Stimulated activated memory B cell treated with anti-CD40 and anti-IgM and Interleukin-4, amounts not matched to agents 10 μg/mL and 1 μg/mL and 100 μg/mL, for 72 hours (primary cell): ENCODE measurements at regions not wholly inside any gene's neighbourhood (a gene's known extent, or its start where the extent isn't known, plus 50 kb on each side); places are given as distances from the start of the nearest gene placed in this dataset.

Experiments used
- ATAC-seq: fragments of 150-1000 bp; cut with Tn5 transposase; 2 replicates; pipeline ENCODE4 v1.10.0; 2021
- H3K27ac Mint-ChIP-seq: one replicate; pipeline ENCODE4 v1.8.0; 2022; ENCODE audit warnings: mild to moderate bottlenecking, mixed read lengths
- H3K27me3 Mint-ChIP-seq: one replicate; pipeline ENCODE4 v1.8.0; 2022; ENCODE audit warnings: mixed read lengths
- H3K36me3 Mint-ChIP-seq: one replicate; pipeline ENCODE4 v1.8.0; 2022; ENCODE audit warnings: mixed read lengths
- H3K4me1 Mint-ChIP-seq: one replicate; pipeline ENCODE4 v1.8.0; 2022; ENCODE audit warnings: mixed read lengths
- H3K4me3 Mint-ChIP-seq: one replicate; pipeline ENCODE4 v1.8.0; 2022; ENCODE audit warnings: mild to moderate bottlenecking, moderate library complexity, mixed read lengths
- H3K9me3 Mint-ChIP-seq: one replicate; pipeline ENCODE4 v1.8.0; 2022; ENCODE audit warnings: mixed read lengths

DNA sequence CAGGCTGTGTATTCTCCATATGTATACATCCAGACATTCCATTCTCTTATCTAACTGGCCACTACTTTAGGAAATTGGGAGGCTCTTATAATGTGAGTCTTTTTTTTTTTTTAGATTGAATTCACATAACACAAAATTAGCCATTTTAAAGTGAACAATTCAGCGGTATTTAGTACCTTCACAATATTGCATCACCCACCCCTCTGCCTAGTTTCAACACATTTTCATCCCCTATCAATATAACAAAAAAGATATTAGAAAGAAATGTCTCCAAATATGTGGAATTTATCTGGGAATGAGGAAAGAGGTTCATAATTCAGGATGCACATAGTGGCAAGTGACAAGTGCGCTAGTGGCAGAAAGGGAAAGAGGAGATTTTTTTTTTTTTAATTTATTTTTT, 228.5 kb downstream of the ICE1 start:
- Mint-ChIP-seq H3K4me1 (peaks cover 13% of the 10 kb centered on the region), H3K4me3 (no peak overlapping the region), H3K9me3 (no peaks in the 10 kb centered on the region), H3K27ac (no peak overlapping the region), H3K36me3 (no peaks in the 10 kb centered on the region), H3K27me3 (peaks cover 6% of the 10 kb centered on the region)
- no peak for ATAC-seq

DNA sequence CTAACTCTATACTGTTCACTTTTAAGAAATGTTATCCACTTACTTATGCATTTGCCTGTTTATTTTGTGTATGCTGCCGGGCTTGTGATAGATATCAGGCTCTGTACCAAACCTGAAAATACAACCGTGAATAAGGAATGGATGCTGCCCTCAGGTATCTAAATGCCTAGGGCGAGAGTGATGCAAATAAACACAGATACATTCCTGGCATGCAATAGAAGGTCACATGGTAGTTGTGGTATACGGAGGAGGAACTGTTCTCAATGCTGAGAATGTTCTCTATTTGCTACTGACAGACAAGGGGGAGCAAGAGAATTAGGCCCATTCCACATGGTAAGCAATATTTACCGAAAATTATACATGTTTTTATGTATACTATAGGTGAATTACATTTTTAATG, 227.8 kb downstream of the ICE1 start:
- Mint-ChIP-seq H3K9me3 (no peaks in the 10 kb centered on the region), H3K4me1 (peaks cover 11% of the 10 kb centered on the region), H3K27ac (no peak overlapping the region), H3K36me3 (no peaks in the 10 kb centered on the region), H3K4me3 (no peak overlapping the region), H3K27me3 (no peaks in the 10 kb centered on the region)
- peak; percentile 45 for ATAC-seq

DNA sequence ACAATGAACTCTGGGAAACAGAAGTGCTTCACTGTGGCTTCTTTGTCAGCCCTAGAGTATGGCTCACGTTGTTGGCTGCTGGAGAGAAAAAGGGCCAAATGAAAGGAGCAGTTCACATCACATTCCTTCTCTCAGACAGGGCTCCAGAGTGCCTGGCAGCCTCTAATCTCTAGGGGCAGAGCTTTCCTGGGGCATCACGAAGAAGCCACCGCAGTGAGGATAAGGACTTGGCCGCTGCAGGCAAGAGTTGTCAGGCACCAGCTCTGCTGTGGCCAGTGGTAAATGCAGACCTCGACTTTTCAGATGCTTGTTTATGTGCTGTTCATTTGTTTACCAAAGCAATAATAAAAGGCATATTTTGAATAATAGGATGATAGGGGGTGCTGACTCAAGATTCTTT, 227.2 kb downstream of the ICE1 start:
- no peak overlapping the region for H3K27ac Mint-ChIP-seq
- H3K9me3 Mint-ChIP-seq: no peaks in the 10 kb centered on the region
- no peak for ATAC-seq
- no peaks in the 10 kb centered on the region for H3K27me3 Mint-ChIP-seq
- peaks cover 11% of the 10 kb centered on the region for H3K4me1 Mint-ChIP-seq
- no peaks in the 10 kb centered on the region for H3K36me3 Mint-ChIP-seq
- no peak overlapping the region for H3K4me3 Mint-ChIP-seq

DNA sequence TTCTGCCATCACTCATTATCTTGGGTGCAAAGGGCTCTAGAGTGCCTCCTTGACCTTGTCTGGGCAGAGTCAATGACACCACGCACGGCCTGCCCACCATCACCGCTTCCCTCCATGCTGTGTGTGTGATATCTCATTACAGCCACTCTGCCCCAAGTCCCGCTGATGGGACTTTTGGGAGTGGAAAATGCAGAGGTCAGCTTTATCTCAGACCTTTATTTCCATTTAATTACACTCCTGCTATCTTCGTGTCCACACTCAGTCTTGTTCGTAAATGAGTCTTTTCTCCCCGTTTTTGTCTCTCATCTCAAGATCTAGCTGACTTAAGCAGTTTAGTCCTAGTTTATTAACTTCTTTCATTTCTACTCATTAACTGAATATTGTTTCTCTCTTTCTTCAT, 226.2 kb downstream of the ICE1 start:
- no peak for ATAC-seq
- no peaks in the 10 kb centered on the region for H3K36me3 Mint-ChIP-seq
- H3K27me3 Mint-ChIP-seq: no peaks in the 10 kb centered on the region
- H3K27ac Mint-ChIP-seq: no peak overlapping the region
- no peaks in the 10 kb centered on the region for H3K9me3 Mint-ChIP-seq
- H3K4me1 Mint-ChIP-seq: peaks cover 11% of the 10 kb centered on the region
- no peak overlapping the region for H3K4me3 Mint-ChIP-seq

DNA sequence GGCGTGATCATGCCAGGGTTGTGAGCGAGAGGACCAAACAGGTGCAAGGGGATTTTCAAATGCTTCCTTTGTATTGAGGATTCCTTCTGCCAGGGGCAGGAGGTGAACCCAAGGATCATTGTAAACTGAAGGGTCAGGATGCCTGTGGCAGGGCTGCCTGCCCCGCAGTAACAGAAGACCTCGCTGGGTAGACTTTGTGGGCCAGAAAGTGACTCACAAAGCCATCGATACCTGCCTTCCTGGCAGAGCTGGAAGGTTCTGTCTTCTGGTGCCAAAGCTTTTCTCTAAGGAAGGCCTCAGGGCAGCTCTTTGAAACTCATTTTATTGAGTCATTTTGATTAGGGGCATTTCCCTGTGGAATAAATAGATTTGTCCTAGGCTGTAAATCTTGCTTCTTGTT, 223.4 kb downstream of the ICE1 start:
- Mint-ChIP-seq H3K9me3 (no peaks in the 10 kb centered on the region), H3K27ac (no peak overlapping the region), H3K4me1 (peaks cover 10% of the 10 kb centered on the region), H3K4me3 (no peak overlapping the region), H3K27me3 (peaks cover 9% of the 10 kb centered on the region), H3K36me3 (no peaks in the 10 kb centered on the region)
- no peak for ATAC-seq

DNA sequence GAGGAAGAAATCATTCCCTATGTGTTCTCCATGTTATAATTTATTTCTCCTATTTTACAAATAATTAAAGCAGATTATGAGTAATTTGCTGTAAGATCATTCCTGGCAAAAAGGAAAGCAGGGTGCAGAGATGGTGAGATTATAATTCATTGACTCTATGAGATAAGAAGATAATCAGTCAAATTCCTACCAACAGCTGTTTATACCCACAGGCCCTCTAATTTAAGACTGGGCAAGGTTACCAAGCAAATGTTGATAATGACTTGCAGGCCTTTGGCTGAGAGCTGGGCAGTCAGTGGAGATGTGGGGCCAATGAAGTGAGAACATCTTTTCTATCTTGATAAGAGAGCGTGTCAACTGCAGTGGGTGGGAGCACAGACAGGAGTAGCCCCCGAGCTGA, 222.7 kb downstream of the ICE1 start:
- Mint-ChIP-seq H3K9me3 (no peaks in the 10 kb centered on the region), H3K27ac (no peak overlapping the region), H3K27me3 (peaks cover 9% of the 10 kb centered on the region), H3K36me3 (no peaks in the 10 kb centered on the region), H3K4me3 (no peak overlapping the region), H3K4me1 (peaks cover 7% of the 10 kb centered on the region)
- no peak for ATAC-seq

DNA sequence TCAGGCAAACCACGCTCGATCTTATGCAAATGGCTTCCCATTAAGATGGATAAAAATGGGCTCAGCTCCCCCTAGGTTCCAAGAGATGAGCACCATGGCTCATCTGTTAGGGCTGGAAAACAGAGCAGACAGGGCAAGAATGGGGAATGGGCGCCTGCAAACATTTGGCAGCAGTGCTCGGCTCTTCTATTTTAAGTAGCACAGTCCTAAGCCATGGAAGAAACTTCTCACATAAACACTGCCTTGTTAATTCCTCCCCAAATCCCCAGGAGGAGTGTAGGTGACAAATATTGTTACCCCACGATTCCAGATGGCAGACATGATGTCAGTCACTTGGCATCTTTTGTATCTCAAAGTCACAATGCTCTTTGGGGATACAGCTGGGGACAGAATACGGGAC, 221.8 kb downstream of the ICE1 start:
- H3K4me1 Mint-ChIP-seq: peaks cover 7% of the 10 kb centered on the region
- no peak for ATAC-seq
- H3K9me3 Mint-ChIP-seq: no peaks in the 10 kb centered on the region
- no peak overlapping the region for H3K27ac Mint-ChIP-seq
- H3K27me3 Mint-ChIP-seq: peaks cover 9% of the 10 kb centered on the region
- H3K4me3 Mint-ChIP-seq: no peak overlapping the region
- no peaks in the 10 kb centered on the region for H3K36me3 Mint-ChIP-seq

DNA sequence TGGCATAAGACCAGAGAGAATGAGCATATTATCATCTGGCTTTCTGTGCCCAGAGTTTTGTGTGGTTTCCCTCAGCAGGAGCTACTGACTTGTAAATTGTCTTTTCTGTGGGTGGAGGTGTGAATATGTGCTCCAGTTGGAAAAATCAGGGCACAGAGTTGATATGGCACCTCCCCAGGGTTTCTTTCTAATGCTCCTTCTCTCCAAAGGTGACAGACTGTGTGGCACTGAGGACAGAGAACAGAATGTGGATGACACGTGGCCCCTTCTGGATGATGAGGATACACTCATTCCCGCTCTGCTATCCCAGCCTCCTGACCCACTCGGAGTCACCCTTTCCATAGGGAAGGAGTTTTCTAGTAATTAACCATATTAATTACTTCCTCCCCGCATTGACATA, 221.0 kb downstream of the ICE1 start:
- Mint-ChIP-seq H3K27ac (no peak overlapping the region), H3K4me3 (no peak overlapping the region), H3K4me1 (no peaks in the 10 kb centered on the region), H3K9me3 (no peaks in the 10 kb centered on the region), H3K27me3 (peaks cover 9% of the 10 kb centered on the region), H3K36me3 (no peaks in the 10 kb centered on the region)
- no peak for ATAC-seq

DNA sequence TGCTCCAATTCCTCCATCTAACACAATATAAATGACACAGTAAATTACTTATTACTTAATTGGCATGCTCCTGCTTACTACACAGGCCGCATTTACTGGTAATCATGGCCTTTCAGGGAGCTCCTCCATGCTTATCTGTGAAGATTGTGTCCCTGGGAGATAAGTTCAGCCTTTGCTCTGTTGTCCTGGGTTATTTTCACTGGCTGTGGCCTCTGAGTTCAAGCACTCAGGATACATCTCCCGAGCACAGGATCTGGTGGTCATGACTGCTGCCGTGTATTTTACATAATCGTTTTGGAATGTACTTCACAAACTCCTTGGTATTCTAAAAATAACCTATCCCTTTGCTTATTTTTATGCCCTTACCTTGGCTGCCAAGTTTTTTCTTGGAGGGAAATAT, 215.7 kb downstream of the ICE1 start:
- ATAC-seq: no peak
- H3K36me3 Mint-ChIP-seq: no peaks in the 10 kb centered on the region
- no peaks in the 10 kb centered on the region for H3K9me3 Mint-ChIP-seq
- H3K27me3 Mint-ChIP-seq: peaks cover 9% of the 10 kb centered on the region
- H3K4me3 Mint-ChIP-seq: no peak overlapping the region
- H3K27ac Mint-ChIP-seq: no peak overlapping the region
- H3K4me1 Mint-ChIP-seq: no peaks in the 10 kb centered on the region

DNA sequence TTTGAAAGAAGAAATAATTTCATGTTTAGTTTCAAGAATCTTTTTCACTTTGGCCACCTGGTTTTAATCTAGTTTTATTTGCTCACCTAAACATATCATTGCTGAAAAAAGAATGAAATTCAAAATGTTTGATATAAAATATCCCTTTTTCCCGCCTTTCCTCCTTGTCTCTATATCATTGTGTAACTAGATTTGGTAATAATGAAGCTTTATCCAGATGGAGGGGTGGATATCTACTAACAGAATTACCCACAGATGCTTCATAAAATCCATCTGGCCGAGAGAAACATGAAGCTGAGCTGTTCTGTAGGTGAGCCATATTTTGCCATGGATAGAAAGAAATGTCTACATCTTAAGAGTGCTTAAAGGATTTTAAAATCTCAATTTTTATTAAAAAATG, 214.7 kb downstream of the ICE1 start:
- Mint-ChIP-seq H3K36me3 (no peaks in the 10 kb centered on the region), H3K4me3 (no peak overlapping the region), H3K9me3 (no peaks in the 10 kb centered on the region), H3K4me1 (no peaks in the 10 kb centered on the region), H3K27ac (no peak overlapping the region), H3K27me3 (peaks cover 9% of the 10 kb centered on the region)
- no peak for ATAC-seq

DNA sequence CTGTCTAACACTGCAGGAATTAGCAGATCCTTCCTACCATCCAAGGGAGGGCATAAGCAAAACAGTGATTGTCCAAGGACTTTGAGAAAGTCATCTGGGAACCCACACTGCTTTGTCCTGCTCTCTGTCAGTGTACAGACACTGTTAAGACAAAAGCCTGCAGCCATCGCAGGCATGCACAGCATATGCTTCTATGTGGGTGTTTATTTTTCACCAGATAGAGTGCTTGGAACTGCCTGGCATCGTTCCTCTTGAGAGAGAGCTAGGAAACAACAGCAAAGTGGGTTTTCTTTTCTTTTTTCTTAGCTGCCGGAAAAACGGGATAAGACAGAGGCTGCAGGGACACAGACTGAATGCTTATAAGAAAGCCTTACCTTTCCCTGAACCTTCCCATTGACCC, 212.3 kb downstream of the ICE1 start:
- H3K9me3 Mint-ChIP-seq: no peaks in the 10 kb centered on the region
- H3K27ac Mint-ChIP-seq: no peak overlapping the region
- no peaks in the 10 kb centered on the region for H3K27me3 Mint-ChIP-seq
- no peaks in the 10 kb centered on the region for H3K36me3 Mint-ChIP-seq
- H3K4me3 Mint-ChIP-seq: no peak overlapping the region
- no peaks in the 10 kb centered on the region for H3K4me1 Mint-ChIP-seq
- no peak for ATAC-seq

DNA sequence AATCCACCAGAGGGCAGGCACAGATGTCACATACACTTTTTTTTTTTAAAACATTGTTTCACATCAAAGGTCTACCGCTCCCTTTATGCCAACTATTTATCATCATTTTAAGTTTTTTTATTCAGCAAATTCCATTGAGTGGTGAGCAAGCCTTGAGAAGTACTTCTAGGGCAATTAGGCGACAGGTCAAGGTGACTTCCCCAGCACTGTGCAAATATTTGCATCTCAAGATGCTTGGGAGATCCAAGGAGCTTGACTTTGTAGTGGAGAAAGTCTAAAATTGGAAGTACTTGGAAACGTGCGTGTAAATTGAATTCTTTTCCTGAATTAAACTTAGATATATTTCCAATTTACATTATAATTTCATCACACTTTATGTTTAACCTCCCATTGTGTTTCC, 211.1 kb downstream of the ICE1 start:
- no peak for ATAC-seq
- Mint-ChIP-seq H3K36me3 (no peaks in the 10 kb centered on the region), H3K9me3 (no peaks in the 10 kb centered on the region), H3K4me1 (no peaks in the 10 kb centered on the region), H3K27ac (no peak overlapping the region), H3K4me3 (no peak overlapping the region), H3K27me3 (no peaks in the 10 kb centered on the region)

DNA sequence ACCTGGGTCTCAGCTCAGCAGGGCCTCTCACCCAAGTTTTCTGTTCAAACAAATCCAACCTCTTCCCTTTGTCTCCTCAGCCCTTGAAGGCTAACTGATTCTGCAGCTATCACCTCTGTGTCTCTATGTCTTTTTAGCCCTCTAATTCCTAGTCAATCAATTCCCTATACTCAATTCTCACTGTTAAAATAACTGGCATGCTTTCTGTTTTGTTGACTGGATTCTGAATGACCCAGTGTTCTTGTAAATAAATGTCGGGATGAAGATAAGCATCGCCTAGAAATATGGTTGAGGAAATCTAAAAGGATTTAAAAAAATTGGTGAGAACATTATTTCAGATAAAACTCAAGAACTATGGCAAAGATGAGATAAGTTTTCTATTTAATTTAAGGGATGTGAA, 210.2 kb downstream of the ICE1 start:
- no peaks in the 10 kb centered on the region for H3K27me3 Mint-ChIP-seq

DNA sequence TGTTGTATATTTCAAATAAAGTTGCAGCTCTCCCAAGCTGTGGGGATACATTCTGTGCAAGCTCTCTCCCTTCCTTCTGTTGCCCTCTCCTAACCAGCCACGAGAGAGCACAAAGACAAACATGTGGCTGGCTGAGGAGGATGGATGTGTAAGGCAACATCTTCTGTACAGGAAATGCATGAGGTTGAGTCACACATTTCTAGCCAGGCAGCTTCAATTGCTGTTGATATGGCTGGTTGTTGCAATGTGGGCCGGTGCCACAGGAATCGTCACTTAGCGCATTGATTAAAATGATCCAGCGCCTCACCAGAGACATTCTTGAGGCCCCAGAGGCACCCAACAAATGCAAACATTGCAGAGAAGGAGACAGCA, 207.1 kb downstream of the ICE1 start:
- Mint-ChIP-seq H3K27ac (no peak overlapping the region), H3K4me3 (no peak overlapping the region), H3K9me3 (peaks cover 2% of the 10 kb centered on the region), H3K36me3 (peaks cover 3% of the 10 kb centered on the region), H3K4me1 (no peaks in the 10 kb centered on the region), H3K27me3 (no peaks in the 10 kb centered on the region)
- no peak for ATAC-seq

More for the DNA sequence above, 210.2 kb downstream of the ICE1 start:
- H3K36me3 Mint-ChIP-seq: no peaks in the 10 kb centered on the region
- no peaks in the 10 kb centered on the region for H3K4me1 Mint-ChIP-seq
- no peak for ATAC-seq
- H3K4me3 Mint-ChIP-seq: no peak overlapping the region
- no peak overlapping the region for H3K27ac Mint-ChIP-seq
- H3K9me3 Mint-ChIP-seq: no peaks in the 10 kb centered on the region

DNA sequence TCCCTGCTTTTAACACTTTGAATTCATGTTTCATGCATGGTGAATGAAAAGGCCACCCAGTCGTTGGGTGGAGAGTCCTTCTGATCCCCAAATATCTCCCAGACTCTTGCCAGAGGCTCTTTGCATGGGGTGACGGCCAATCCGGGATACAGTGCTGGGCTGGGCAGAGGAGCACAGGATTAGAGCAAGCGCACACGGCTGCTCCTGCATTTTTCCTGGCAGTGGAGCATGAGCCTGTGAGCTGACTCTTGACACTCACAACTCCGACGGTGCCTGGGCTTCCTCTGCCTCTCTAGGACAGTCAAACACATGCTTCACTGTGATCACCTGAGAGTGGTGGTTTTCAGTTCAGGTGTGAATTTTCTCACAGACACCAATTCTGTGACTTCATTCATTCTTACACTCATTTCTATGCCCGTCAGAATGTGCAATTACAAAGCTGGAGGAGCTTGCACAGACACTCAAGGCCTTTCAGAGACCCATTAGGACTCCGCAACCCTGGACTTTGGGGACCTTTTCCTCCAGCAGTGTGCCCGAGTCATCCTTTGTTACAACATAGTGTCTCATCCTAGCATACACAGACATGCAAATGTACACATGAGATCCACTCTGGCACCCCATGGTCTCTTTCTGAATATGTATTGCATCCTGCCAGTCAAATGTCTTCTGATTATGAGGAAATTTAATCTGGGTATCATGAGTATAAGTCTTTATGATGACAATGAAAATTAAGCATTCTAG, 206.6 kb downstream of the ICE1 start:
- no peaks in the 10 kb centered on the region for H3K27me3 Mint-ChIP-seq
- no peak overlapping the region for H3K27ac Mint-ChIP-seq
- no peaks in the 10 kb centered on the region for H3K4me1 Mint-ChIP-seq
- no peak for ATAC-seq
- peaks cover 8% of the 10 kb centered on the region for H3K9me3 Mint-ChIP-seq
- H3K4me3 Mint-ChIP-seq: no peak overlapping the region
- H3K36me3 Mint-ChIP-seq: peaks cover 9% of the 10 kb centered on the region

DNA sequence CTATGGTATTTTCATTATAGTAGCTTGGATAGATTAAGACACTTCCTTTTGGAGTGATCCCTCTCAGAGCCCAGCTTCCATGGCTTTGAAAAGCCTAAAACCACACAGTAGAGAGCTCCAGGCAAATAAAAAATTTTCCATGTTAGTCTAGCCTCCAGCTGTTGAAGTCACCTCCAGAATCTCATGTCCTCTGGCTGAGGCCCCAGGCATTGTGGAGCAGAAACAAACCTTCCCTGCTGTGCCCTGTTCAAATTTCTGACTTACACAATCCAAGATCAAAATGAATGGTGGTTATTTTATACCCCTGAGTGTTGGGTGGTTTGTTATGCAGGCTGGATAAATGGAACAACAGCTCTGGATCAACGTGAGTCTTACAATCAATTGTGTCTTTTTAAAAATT, 203.9 kb downstream of the ICE1 start:
- Mint-ChIP-seq H3K4me1 (no peaks in the 10 kb centered on the region), H3K27ac (no peak overlapping the region), H3K4me3 (no peak overlapping the region), H3K36me3 (peaks cover 27% of the 10 kb centered on the region), H3K27me3 (no peaks in the 10 kb centered on the region), H3K9me3 (peaks cover 27% of the 10 kb centered on the region)
- ATAC-seq: no peak

DNA sequence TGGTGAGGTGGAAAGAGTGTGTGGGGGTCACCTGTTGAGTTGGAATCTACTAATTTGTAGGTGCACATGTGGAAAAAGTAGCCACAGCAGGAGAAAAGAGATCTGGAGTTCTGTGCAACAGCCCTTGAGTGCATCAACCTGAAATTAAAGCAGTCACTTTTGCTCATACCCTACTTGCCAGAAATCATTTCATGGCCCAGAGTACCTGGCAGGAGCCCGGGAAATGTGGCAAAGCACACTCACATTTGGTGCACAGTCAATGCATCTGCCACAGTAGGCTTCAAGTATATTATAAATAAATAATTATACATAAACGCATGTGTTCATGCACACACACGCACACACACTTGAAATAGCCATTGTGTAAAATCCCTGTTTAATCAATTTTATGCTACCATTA, 203.0 kb downstream of the ICE1 start:
- Mint-ChIP-seq H3K4me1 (no peaks in the 10 kb centered on the region), H3K27ac (no peak overlapping the region), H3K27me3 (no peaks in the 10 kb centered on the region), H3K36me3 (peaks cover 28% of the 10 kb centered on the region), H3K9me3 (peaks cover 28% of the 10 kb centered on the region), H3K4me3 (no peak overlapping the region)
- no peak for ATAC-seq
